Caco-2 (cell line): ENCODE measurements at regions not wholly inside any gene's neighbourhood (a gene's known extent, or its start where the extent isn't known, plus 50 kb on each side); places are given as distances from the start of the nearest gene placed in this dataset.

ENCODE experiments used
- BruUV-seq: library from RNA; stranded (reverse); fragments of 400-500 nt; replicated peaks from 2 replicates; lab custom pipeline; 2021; lab: Mats Ljungman, UMichigan
- CTCF ChIA-PET: fragments of 300-600 bp; sonication (Branson Sonifier 250); formaldehyde crosslinking; loops from one replicate; lab custom pipeline; 2022; ENCODE audit warnings: antibody characterized with exemption; lab: Charles Lee
- POLR2A ChIA-PET: fragments of 300-600 bp; sonication (Branson Sonifier 250); formaldehyde crosslinking; loops from one replicate; lab custom pipeline; 2022; ENCODE audit warnings: antibody characterized with exemption; lab: Charles Lee
- DNase-seq, 2 experiments: peaks; one replicate each; pipeline versions ENCODE4 v3.0.0 to v3.0.0-alpha.2; 2020 to 2022
- H3K27me3 ChIP-seq: replicated peaks from 2 replicates; pipeline ENCODE4 v1.6.0; 2011; ENCODE audit warnings: low read length; ENCODE audit not compliant: control insufficient read depth, insufficient read depth
- H3K36me3 ChIP-seq: 2 replicates; pipeline ENCODE4 v1.5.1; 2011; ENCODE audit warnings: low read length; ENCODE audit not compliant: control insufficient read depth, insufficient read depth
- H3K4me1 ChIP-seq: fragments of 250-450 bp; sonication (Bioruptor Pico); 2 replicates; pipeline ENCODE4 v1.5.1; 2020; ENCODE audit warnings: mild to moderate bottlenecking
- H3K4me3 ChIP-seq: 2 replicates; pipeline ENCODE4 v1.5.1; 2011; ENCODE audit warnings: low read depth, mild to moderate bottlenecking, control low read depth, low read length
- H3K9me3 ChIP-seq: fragments of 250-450 bp; sonication (Bioruptor Pico); 2 replicates; pipeline ENCODE4 v1.5.1; 2020; ENCODE audit warnings: mild to moderate bottlenecking, moderate library complexity
- H3K27ac Mint-ChIP-seq: one replicate; pipeline ENCODE4 v1.8.0; 2022; ENCODE audit warnings: mixed read lengths; ENCODE audit not compliant: unreplicated experiment
- H3K27me3 Mint-ChIP-seq: one replicate; pipeline ENCODE4 v1.8.0; 2022; ENCODE audit warnings: mixed read lengths; ENCODE audit not compliant: insufficient read depth, unreplicated experiment
- H3K36me3 Mint-ChIP-seq: one replicate; pipeline ENCODE4 v1.8.0; 2022; ENCODE audit warnings: mild to moderate bottlenecking, mixed read lengths; ENCODE audit not compliant: insufficient read depth, unreplicated experiment
- H3K4me1 Mint-ChIP-seq: one replicate; pipeline ENCODE4 v1.8.0; 2022; ENCODE audit warnings: low read depth, mixed read lengths; ENCODE audit not compliant: unreplicated experiment
- H3K4me3 Mint-ChIP-seq: one replicate; pipeline ENCODE4 v1.8.0; 2022; ENCODE audit warnings: mild to moderate bottlenecking, moderate library complexity, mixed read lengths; ENCODE audit not compliant: unreplicated experiment
- H3K9me3 Mint-ChIP-seq: one replicate; pipeline ENCODE4 v1.8.0; 2022; ENCODE audit warnings: mixed read lengths; ENCODE audit not compliant: unreplicated experiment
- CTCF ChIP-seq, 2 experiments: fragments of 200-600 bp in 1 of 2; IDR thresholded peaks; 1 replicate in 1 of 2; 2 replicates in 1 of 2; pipeline versions ENCODE4 v1.5.1 to v1.8.0; 2011 to 2022; ENCODE audit warnings: antibody characterized with exemption in 1 of 2, control low read depth in 1 of 2, inconsistent platforms in 1 of 2, low read depth in 1 of 2, low read length in 1 of 2, mild to moderate bottlenecking in 1 of 2, moderate library complexity in 1 of 2; ENCODE audit not compliant: insufficient read depth in 1 of 2, severe bottlenecking in 1 of 2, unreplicated experiment in 1 of 2
- intact Hi-C: fragments of 100-400 bp; cut with micrococcal nuclease; formaldehyde crosslinking; loops from one replicate; pipeline ENCODE4 v1.10.0; 2022; ENCODE audit not compliant: unreplicated experiment

- H3K27ac Mint-ChIP-seq: no peak overlapping the region
- no peak for TF ChIP-seq CTCF (IDR thresholded peaks at IDR 0.05; ENCODE audit: insufficient read depth in 1 of 2, low read depth in 1 of 2, low read length in 1 of 2, severe bottlenecking in 1 of 2, unreplicated experiment in 1 of 2)
- H3K4me3 Mint-ChIP-seq: no peak overlapping the region
- Histone ChIP-seq H3K4me1 (no peaks in the 10 kb centered on the region), H3K36me3 (no peaks in the 10 kb centered on the region), H3K4me3 (no peak overlapping the region), H3K27me3 (no peaks in the 10 kb centered on the region), H3K9me3 (no peaks in the 10 kb centered on the region)
- no peak for DNase-seq
- intact Hi-C loops: no loop called here
- H3K36me3 Mint-ChIP-seq: no peaks in the 10 kb centered on the region
- POLR2A ChIA-PET: no interaction called here
- H3K9me3 Mint-ChIP-seq: peaks cover 13% of the 10 kb centered on the region
- no peaks in the 10 kb centered on the region for H3K4me1 Mint-ChIP-seq
- CTCF ChIA-PET: no interaction called here
- BruUV-seq: no TSS peak
- peaks cover 12% of the 10 kb centered on the region for H3K27me3 Mint-ChIP-seq
Measured at GRCh38 chr2:136496966-136497365, 268.4 kb upstream of the THSD7B start.

DNA sequence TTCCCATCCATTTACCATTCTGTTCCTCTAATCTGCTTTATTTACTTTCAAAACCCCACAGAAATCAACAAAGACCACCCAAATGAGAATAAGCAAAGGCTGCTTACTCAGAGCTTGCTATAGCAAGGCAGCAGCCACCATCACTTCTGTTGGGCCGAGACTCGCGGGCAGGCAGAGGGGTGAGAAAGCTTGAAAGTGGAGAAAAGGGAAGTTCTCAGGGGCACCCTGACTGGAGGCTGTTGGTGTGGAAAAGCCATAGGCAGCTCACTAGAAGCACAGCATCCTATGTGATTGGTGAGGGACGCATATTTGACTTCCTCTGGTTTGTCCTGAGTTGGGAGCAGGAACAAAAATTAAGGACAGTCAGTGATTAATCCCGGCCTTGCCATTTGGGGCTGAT lies 269.7 kb upstream of the THSD7B start:
- no peaks in the 10 kb centered on the region for H3K9me3 ChIP-seq
- no peak overlapping the region for H3K4me3 ChIP-seq
- H3K4me3 Mint-ChIP-seq: no peak overlapping the region
- no peaks in the 10 kb centered on the region for H3K36me3 ChIP-seq
- H3K27me3 Mint-ChIP-seq: peaks cover 17% of the 10 kb centered on the region
- no peaks in the 10 kb centered on the region for H3K4me1 Mint-ChIP-seq
- ChIA-PET CTCF (no interaction called here), POLR2A (no interaction called here)
- H3K36me3 Mint-ChIP-seq: no peaks in the 10 kb centered on the region
- H3K27me3 ChIP-seq: no peaks in the 10 kb centered on the region
- peaks cover 13% of the 10 kb centered on the region for H3K9me3 Mint-ChIP-seq
- no TSS peak for BruUV-seq
- H3K27ac Mint-ChIP-seq: no peak overlapping the region
- DNase-seq: no peak
- no peaks in the 10 kb centered on the region for H3K4me1 ChIP-seq
- TF ChIP-seq CTCF (IDR thresholded peaks at IDR 0.05; ENCODE audit: insufficient read depth in 1 of 2, low read depth in 1 of 2, low read length in 1 of 2, severe bottlenecking in 1 of 2, unreplicated experiment in 1 of 2): no peak
- intact Hi-C loops: no loop called here

DNA sequence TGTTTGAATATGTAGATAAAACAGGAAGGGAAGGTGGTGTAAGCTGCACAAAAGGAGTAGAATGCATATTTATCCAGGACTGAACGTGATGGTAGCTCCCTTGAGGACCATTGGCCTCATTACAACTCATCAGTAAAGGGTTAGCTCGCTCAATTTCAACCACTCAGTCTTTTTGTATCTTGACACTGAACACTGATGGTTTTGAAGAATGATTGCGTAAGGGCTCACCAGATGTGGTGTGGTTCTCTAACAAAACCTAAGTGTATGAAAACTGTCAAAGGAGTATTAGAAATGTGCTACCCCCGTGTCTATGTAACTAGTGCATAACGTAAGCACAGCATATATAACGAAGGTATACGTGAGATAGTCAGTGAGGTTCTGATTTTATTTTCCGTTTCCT lies 272.4 kb upstream of the THSD7B start:
- Histone ChIP-seq H3K4me1 (no peaks in the 10 kb centered on the region), H3K4me3 (no peak overlapping the region), H3K27me3 (no peaks in the 10 kb centered on the region), H3K36me3 (no peaks in the 10 kb centered on the region), H3K9me3 (no peaks in the 10 kb centered on the region)
- TF ChIP-seq CTCF (IDR thresholded peaks at IDR 0.05; ENCODE audit: insufficient read depth in 1 of 2, low read depth in 1 of 2, low read length in 1 of 2, severe bottlenecking in 1 of 2, unreplicated experiment in 1 of 2): no peak
- ChIA-PET CTCF (no interaction called here), POLR2A (no interaction called here)
- Mint-ChIP-seq H3K27ac (no peak overlapping the region), H3K27me3 (peaks cover 17% of the 10 kb centered on the region), H3K4me1 (no peaks in the 10 kb centered on the region), H3K4me3 (no peak overlapping the region), H3K9me3 (peaks cover 13% of the 10 kb centered on the region), H3K36me3 (no peaks in the 10 kb centered on the region)
- DNase-seq: no peak
- intact Hi-C loops: no loop called here
- no TSS peak for BruUV-seq
